ENCODE measurements at regions not wholly inside any gene's neighbourhood (a gene's known extent, or its start where the extent isn't known, plus 50 kb on each side); places are given as distances from the start of the nearest gene placed in this dataset.

- Histone ChIP-seq H3K4me3 (no peak overlapping the region), H3K36me3 (no peaks in the 10 kb centered on the region), H3K9me3 (no peaks in the 10 kb centered on the region), H3K27ac (no peak overlapping the region), H3K27me3 (replicated peaks in 1 of 7) (no peaks in the 10 kb centered on the region), H3K4me1 (no peaks in the 10 kb centered on the region)
- no peak for DNase-seq
- intact Hi-C loops (cut with DNase I; ENCODE audit: low total_unique reads), result no loop called here
- no peak for TF ChIP-seq CTCF (IDR thresholded peaks at IDR 0.05 in 8 of 11, conservative IDR thresholded peaks at IDR 0.05 in 3 of 11)
- TF ChIP-seq POLR2A (IDR thresholded peaks at IDR 0.05), result no peak
- TF ChIP-seq POLR2AphosphoS5 (IDR thresholded peaks at IDR 0.05), result no peak
Measured at GRCh38 chr2:192888109-192888508, 693.4 kb upstream of the TMEFF2 start.

- no peak for TF ChIP-seq POLR2AphosphoS5 (IDR thresholded peaks at IDR 0.05)
- no peak for TF ChIP-seq CTCF (IDR thresholded peaks at IDR 0.05 in 8 of 11, conservative IDR thresholded peaks at IDR 0.05 in 3 of 11)
- no peak for TF ChIP-seq POLR2A (IDR thresholded peaks at IDR 0.05)
- Histone ChIP-seq H3K27ac (no peak overlapping the region), H3K9me3 (no peaks in the 10 kb centered on the region), H3K4me1 (no peaks in the 10 kb centered on the region), H3K27me3 (replicated peaks in 1 of 7) (no peaks in the 10 kb centered on the region), H3K4me3 (no peak overlapping the region), H3K36me3 (no peaks in the 10 kb centered on the region)
- 86 to 94% (median 92%) methylated on average over 1 of the region's 1 CpG for WGBS, 5 donors
- no peak for DNase-seq
- intact Hi-C loops (cut with DNase I; ENCODE audit: low total_unique reads), result no loop called here
Measured at GRCh38 chr2:192887337-192887736, 692.6 kb upstream of the TMEFF2 start.

GRCh38 chr2:192886636-192887035 is 691.9 kb upstream of the TMEFF2 start:
- 62 to 80% (median 64%) methylated on average over 1 of the region's 1 CpG for WGBS, 5 donors
- DNase-seq, result no peak
- no peak overlapping the region for H3K4me3 ChIP-seq
- no peaks in the 10 kb centered on the region for H3K27me3 ChIP-seq (replicated peaks in 1 of 7)
- H3K4me1 ChIP-seq, result no peaks in the 10 kb centered on the region
- no peaks in the 10 kb centered on the region for H3K36me3 ChIP-seq
- TF ChIP-seq POLR2A (IDR thresholded peaks at IDR 0.05) (no peak), POLR2AphosphoS5 (IDR thresholded peaks at IDR 0.05) (no peak)
- no peak overlapping the region for H3K27ac ChIP-seq
- H3K9me3 ChIP-seq, result no peaks in the 10 kb centered on the region
- intact Hi-C loops (cut with DNase I; ENCODE audit: low total_unique reads), result no loop called here

GRCh38 chr2:192885569-192886160 is 690.9 kb upstream of the TMEFF2 start:
- Histone ChIP-seq H3K27ac (no peak overlapping the region), H3K27me3 (replicated peaks in 1 of 7) (no peaks in the 10 kb centered on the region), H3K36me3 (no peaks in the 10 kb centered on the region), H3K4me3 (no peak overlapping the region), H3K4me1 (no peaks in the 10 kb centered on the region), H3K9me3 (no peaks in the 10 kb centered on the region)
- DNase-seq, result no peak
- no peak for TF ChIP-seq POLR2AphosphoS5 (IDR thresholded peaks at IDR 0.05)
- TF ChIP-seq CTCF (IDR thresholded peaks at IDR 0.05 in 8 of 11, conservative IDR thresholded peaks at IDR 0.05 in 3 of 11), result no peak
- no peak for TF ChIP-seq POLR2A (IDR thresholded peaks at IDR 0.05)
- 53 to 68% (median 62%) methylated on average over 4 of the region's 4 CpGs for WGBS, 5 donors
- intact Hi-C loops (cut with DNase I; ENCODE audit: low total_unique reads), result no loop called here

- no peaks in the 10 kb centered on the region for H3K9me3 ChIP-seq
- H3K4me1 ChIP-seq, result no peaks in the 10 kb centered on the region
- H3K27me3 ChIP-seq (replicated peaks in 1 of 7), result no peaks in the 10 kb centered on the region
- no peak for DNase-seq
- TF ChIP-seq POLR2A (IDR thresholded peaks at IDR 0.05) (no peak), CTCF (IDR thresholded peaks at IDR 0.05 in 8 of 11, conservative IDR thresholded peaks at IDR 0.05 in 3 of 11) (no peak), POLR2AphosphoS5 (IDR thresholded peaks at IDR 0.05) (no peak)
- WGBS, 5 donors, result 89 to 97% (median 91%) methylated on average over 3 of the region's 3 CpGs
- intact Hi-C loops (cut with DNase I; ENCODE audit: low total_unique reads), result no loop called here
- no peak overlapping the region for H3K4me3 ChIP-seq
- no peaks in the 10 kb centered on the region for H3K36me3 ChIP-seq
- no peak overlapping the region for H3K27ac ChIP-seq
Measured at GRCh38 chr2:192877159-192877558, 682.4 kb upstream of the TMEFF2 start.

Data from spleen (tissue), 11 donors.